ENCODE measurements at regions not wholly inside any gene's neighbourhood (a gene's known extent, or its start where the extent isn't known, plus 50 kb on each side); places are given as distances from the start of the nearest gene placed in this dataset.
"Not testable (repeated sequence)": the region's sequence is repeated elsewhere in the genome, so short reads cannot be mapped to it uniquely, and the experiment has no call there.

GRCh38 chr12:10453-10852 is 56.1 kb upstream of the IQSEC3 start:
- not testable (repeated sequence) for H3K23ac ChIP-seq (ENCODE audit: insufficient read length, low read depth, low read length); H3K27me3 ChIP-seq (ENCODE audit: insufficient read depth, low read length); DNase-seq

More at GRCh38 chr12:10453-10852, 56.1 kb upstream of the IQSEC3 start:
- not testable (repeated sequence) for H3K4me2 ChIP-seq (ENCODE audit: insufficient read depth, insufficient read length, low read length); H3K4me1 Mint-ChIP-seq; H3K79me1 ChIP-seq (ENCODE audit: insufficient read depth, low read depth, low read length, poor library complexity, severe bottlenecking); H2BK5ac ChIP-seq (ENCODE audit: insufficient read length, low read length); H3K27me3 Mint-ChIP-seq (ENCODE audit: low read depth); H3K9ac ChIP-seq (ENCODE audit: extremely low read depth, insufficient read length, low read length); H2AFZ ChIP-seq (ENCODE audit: low read length); H4K5ac ChIP-seq (ENCODE audit: insufficient read length, low read depth, low read length); H3K23me2 ChIP-seq (ENCODE audit: insufficient read length, low read depth, low read length, poor library complexity, severe bottlenecking); H3K4ac ChIP-seq (ENCODE audit: low read depth, low read length); H3K27ac Mint-ChIP-seq; H3K4me1 ChIP-seq (ENCODE audit: insufficient read depth, low read length); H3K56ac ChIP-seq (ENCODE audit: insufficient read length, low read depth, low read length); H2BK12ac ChIP-seq (ENCODE audit: insufficient read length, low read depth, low read length); H3T11ph ChIP-seq (ENCODE audit: low read length); H3K9me3 ChIP-seq (ENCODE audit: control insufficient read depth, low read depth, low read length); H3K79me2 ChIP-seq (ENCODE audit: insufficient read depth, low read length); H4K8ac ChIP-seq (replicated peaks; ENCODE audit: insufficient read length, low read depth, low read length); H3K18ac ChIP-seq (ENCODE audit: insufficient read length, low read depth, low read length); H3K27ac ChIP-seq (ENCODE audit: insufficient read length, low read depth, low read length); H4K20me1 ChIP-seq (ENCODE audit: control insufficient read depth, insufficient read depth, insufficient read length); H3K4me3 Mint-ChIP-seq; H4K91ac ChIP-seq (ENCODE audit: insufficient read length, low read depth, low read length); H2BK120ac ChIP-seq (ENCODE audit: low read depth, low read length, poor library complexity, severe bottlenecking); H2AK5ac ChIP-seq (ENCODE audit: insufficient read length, low read length); H2BK15ac ChIP-seq (ENCODE audit: low read depth, low read length); H2BK20ac ChIP-seq (ENCODE audit: low read depth, low read length, poor library complexity, severe bottlenecking); H3K14ac ChIP-seq (ENCODE audit: insufficient read depth, low read length)
- peaks cover 0 to 12% (median 5%) of the 10 kb centered on the region in 3 experiments; a peak in 4 of 7 replicates for H3K36me3 Mint-ChIP-seq (ENCODE audit: insufficient read depth in 1 of 3, low read depth in 3 of 3)
- WGBS (ENCODE audit: extremely low coverage, insufficient read length, low lambda C conversion rate) = no CpG with 5 or more reads among the region's 43 CpGs
- peaks cover 14 to 15% of the 10 kb centered on the region in 2 experiments for H3K9me3 Mint-ChIP-seq

All from H9 (cell line).